ENCODE measurements at regions not wholly inside any gene's neighbourhood (a gene's known extent, or its start where the extent isn't known, plus 50 kb on each side); places are given as distances from the start of the nearest gene placed in this dataset.

DNA sequence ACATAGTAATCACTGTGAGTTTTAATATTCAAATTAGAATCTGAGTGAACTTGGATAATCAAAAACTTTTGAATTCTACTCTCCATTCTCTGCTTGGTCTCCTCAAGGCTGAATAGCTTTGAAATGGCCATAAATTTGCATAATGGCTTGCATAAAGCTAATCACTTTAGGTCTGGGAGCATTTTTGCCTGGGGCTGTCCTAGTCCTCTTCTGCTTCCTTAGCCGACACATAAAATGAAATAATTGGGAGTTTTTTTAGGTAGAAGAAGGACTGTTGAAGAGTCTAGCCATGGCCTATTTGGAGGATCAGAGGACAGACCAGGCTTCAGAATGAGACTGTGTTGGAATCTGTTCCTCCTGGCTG is 91.4 kb upstream of the EEF2KMT start:
- H3K27ac ChIP-seq (ENCODE audit: low read depth, low read length, poor library complexity, severe bottlenecking): no peak overlapping the region
- H3K79me2 ChIP-seq (ENCODE audit: insufficient read depth, low read depth, low read length): no peaks in the 10 kb centered on the region
- H3K9me2 ChIP-seq (ENCODE audit: insufficient read depth, low read length): no peaks in the 10 kb centered on the region
- H3K9me3 ChIP-seq (ENCODE audit: low read length): no peaks in the 10 kb centered on the region
- no peak for DNase-seq (ENCODE audit: low spot score)
- ChIA-PET CTCF (ENCODE audit: unreplicated experiment) (no interaction called here), POLR2A (interaction anchor here (0.6 kb wide), 1 partner anchor 11 kb away, joined by 3 read pairs; no protein-coding TSS in a partner anchor)
- H4K20me1 ChIP-seq (ENCODE audit: insufficient read depth, low read length): no peaks in the 10 kb centered on the region
- intact Hi-C loops (cut with micrococcal nuclease; ENCODE audit: unreplicated experiment): no loop called here
- H3K36me3 ChIP-seq (ENCODE audit: insufficient read depth, low read length): no peaks in the 10 kb centered on the region
- TF ChIP-seq EZH2phosphoT487 (IDR thresholded peaks at IDR 0.05; ENCODE audit: borderline replicate concordance, low read depth, low read length): no peak
- no peak for TF ChIP-seq CTCF (conservative IDR thresholded peaks at IDR 0.05; ENCODE audit: low read length)
- H3K4me1 ChIP-seq (ENCODE audit: insufficient read depth, low read length, poor library complexity, severe bottlenecking): no peaks in the 10 kb centered on the region
- no peak overlapping the region for H3K4me2 ChIP-seq (ENCODE audit: low read length)
- no peak overlapping the region for H3K4me3 ChIP-seq (ENCODE audit: low read depth, low read length, poor library complexity, severe bottlenecking)
- no peak overlapping the region for H2AFZ ChIP-seq (ENCODE audit: low read length)
- no TSS peak for BruUV-seq (replicated peaks)

- ChIA-PET CTCF (ENCODE audit: unreplicated experiment) (no interaction called here), POLR2A (no interaction called here)
- no peaks in the 10 kb centered on the region for H3K79me2 ChIP-seq (ENCODE audit: insufficient read depth, low read depth, low read length)
- H4K20me1 ChIP-seq (ENCODE audit: insufficient read depth, low read length): no peaks in the 10 kb centered on the region
- BruUV-seq (replicated peaks): no TSS peak
- no peak overlapping the region for H3K27ac ChIP-seq (ENCODE audit: low read depth, low read length, poor library complexity, severe bottlenecking)
- no peak overlapping the region for H2AFZ ChIP-seq (ENCODE audit: low read length)
- intact Hi-C loops (cut with micrococcal nuclease; ENCODE audit: unreplicated experiment): no loop called here
- no peaks in the 10 kb centered on the region for H3K9me3 ChIP-seq (ENCODE audit: low read length)
- H3K9me2 ChIP-seq (ENCODE audit: insufficient read depth, low read length): no peaks in the 10 kb centered on the region
- no peak for TF ChIP-seq EZH2phosphoT487 (IDR thresholded peaks at IDR 0.05; ENCODE audit: borderline replicate concordance, low read depth, low read length)
- TF ChIP-seq CTCF (conservative IDR thresholded peaks at IDR 0.05; ENCODE audit: low read length): no peak
- DNase-seq (ENCODE audit: low spot score): no peak
- no peaks in the 10 kb centered on the region for H3K4me1 ChIP-seq (ENCODE audit: insufficient read depth, low read length, poor library complexity, severe bottlenecking)
- H3K4me2 ChIP-seq (ENCODE audit: low read length): no peak overlapping the region
- H3K4me3 ChIP-seq (ENCODE audit: low read depth, low read length, poor library complexity, severe bottlenecking): no peak overlapping the region
- H3K36me3 ChIP-seq (ENCODE audit: insufficient read depth, low read length): no peaks in the 10 kb centered on the region
These were observed 90.9 kb upstream of the EEF2KMT start for GRCh38 chr16:5188318-5188988.

- Histone ChIP-seq H3K4me1 (ENCODE audit: insufficient read depth, low read length, poor library complexity, severe bottlenecking) (no peaks in the 10 kb centered on the region), H4K20me1 (ENCODE audit: insufficient read depth, low read length) (no peaks in the 10 kb centered on the region), H3K9me2 (ENCODE audit: insufficient read depth, low read length) (no peaks in the 10 kb centered on the region), H3K9me3 (ENCODE audit: low read length) (no peaks in the 10 kb centered on the region), H3K4me3 (ENCODE audit: low read depth, low read length, poor library complexity, severe bottlenecking) (no peak overlapping the region), H3K36me3 (ENCODE audit: insufficient read depth, low read length) (no peaks in the 10 kb centered on the region), H2AFZ (ENCODE audit: low read length) (no peak overlapping the region), H3K27ac (ENCODE audit: low read depth, low read length, poor library complexity, severe bottlenecking) (no peak overlapping the region), H3K79me2 (ENCODE audit: insufficient read depth, low read depth, low read length) (no peaks in the 10 kb centered on the region), H3K4me2 (ENCODE audit: low read length) (no peak overlapping the region)
- BruUV-seq (replicated peaks): no TSS peak
- ChIA-PET CTCF (ENCODE audit: unreplicated experiment) (no interaction called here), POLR2A (no interaction called here)
- intact Hi-C loops (cut with micrococcal nuclease; ENCODE audit: unreplicated experiment): no loop called here
- DNase-seq (ENCODE audit: low spot score): no peak
- TF ChIP-seq EZH2phosphoT487 (IDR thresholded peaks at IDR 0.05; ENCODE audit: borderline replicate concordance, low read depth, low read length) (no peak), CTCF (conservative IDR thresholded peaks at IDR 0.05; ENCODE audit: low read length) (no peak)
These were observed 89.9 kb upstream of the EEF2KMT start for GRCh38 chr16:5187402-5187952.
